ENCODE measurements at regions not wholly inside any gene's neighbourhood (a gene's known extent, or its start where the extent isn't known, plus 50 kb on each side); places are given as distances from the start of the nearest gene placed in this dataset.
"Not testable (repeated sequence)": the region's sequence is repeated elsewhere in the genome, so short reads cannot be mapped to it uniquely, and the experiment has no call there.

- DNase-seq (ENCODE audit: low spot score) = no peak
Measured at GRCh38 chr2:111668274-111668616, 215.7 kb downstream of the ANAPC1 start.

- DNase-seq (ENCODE audit: low spot score) = no peak
Measured at GRCh38 chr2:111668741-111669140, 215.3 kb downstream of the ANAPC1 start.

- DNase-seq (ENCODE audit: low spot score) = no peak
Measured at GRCh38 chr2:111669928-111670695, 213.9 kb downstream of the ANAPC1 start.

GRCh38 chr2:111670776-111671175 is 213.2 kb downstream of the ANAPC1 start:
- no peak for DNase-seq (ENCODE audit: low spot score)

GRCh38 chr2:111671426-111672150 is 212.4 kb downstream of the ANAPC1 start:
- no peak for DNase-seq (ENCODE audit: low spot score)

GRCh38 chr2:111672641-111673040 is 211.4 kb downstream of the ANAPC1 start:
- not testable (repeated sequence) for DNase-seq (ENCODE audit: low spot score)

GRCh38 chr2:111673526-111673925 is 210.5 kb downstream of the ANAPC1 start:
- no peak for DNase-seq (ENCODE audit: low spot score)

GRCh38 chr2:111675419-111676194 is 208.4 kb downstream of the ANAPC1 start:
- DNase-seq (ENCODE audit: low spot score) = no peak

- no peak for DNase-seq (ENCODE audit: low spot score)
Measured at GRCh38 chr2:111676291-111676822, 207.6 kb downstream of the ANAPC1 start.

- no peak for DNase-seq (ENCODE audit: low spot score)
Measured at GRCh38 chr2:111678161-111678560, 205.8 kb downstream of the ANAPC1 start.

GRCh38 chr2:111678651-111679050 is 205.3 kb downstream of the ANAPC1 start:
- no peak for DNase-seq (ENCODE audit: low spot score)

- no peak for DNase-seq (ENCODE audit: low spot score)
Measured at GRCh38 chr2:111679202-111679601, 204.8 kb downstream of the ANAPC1 start.

- DNase-seq (ENCODE audit: low spot score) = no peak
Measured at GRCh38 chr2:111684611-111685010, 199.4 kb downstream of the ANAPC1 start.

GRCh38 chr2:111685342-111685741 is 198.7 kb downstream of the ANAPC1 start:
- no peak for DNase-seq (ENCODE audit: low spot score)

- no peak for DNase-seq (ENCODE audit: low spot score)
Measured at GRCh38 chr2:111686994-111687393, 197.0 kb downstream of the ANAPC1 start.

GRCh38 chr2:111687911-111688310 is 196.1 kb downstream of the ANAPC1 start:
- no peak for DNase-seq (ENCODE audit: low spot score)

GRCh38 chr2:111688482-111688881 is 195.5 kb downstream of the ANAPC1 start:
- DNase-seq (ENCODE audit: low spot score) = no peak

GRCh38 chr2:111689174-111689573 is 194.8 kb downstream of the ANAPC1 start:
- no peak for DNase-seq (ENCODE audit: low spot score)

GRCh38 chr2:111689941-111690340 is 194.1 kb downstream of the ANAPC1 start:
- no peak for DNase-seq (ENCODE audit: low spot score)

GRCh38 chr2:111691164-111691875 is 192.7 kb downstream of the ANAPC1 start:
- DNase-seq (ENCODE audit: low spot score) = no peak

GRCh38 chr2:111692311-111692710 is 191.7 kb downstream of the ANAPC1 start:
- DNase-seq (ENCODE audit: low spot score) = no peak

GRCh38 chr2:111694700-111695101 is 189.3 kb downstream of the ANAPC1 start:
- no peak for DNase-seq (ENCODE audit: low spot score)
